DOHH2 (cell line): ENCODE measurements at regions not wholly inside any gene's neighbourhood (a gene's known extent, or its start where the extent isn't known, plus 50 kb on each side); places are given as distances from the start of the nearest gene placed in this dataset.

Experiments used
- H3F3A ChIP-seq: fragments of 200-600 bp; sonication (generic), shearing (Covaris generic); 2 replicates; pipeline ENCODE4 v1.6.0; 2016; ENCODE audit warnings: antibody characterized with exemption, mild to moderate bottlenecking; ENCODE audit not compliant: control insufficient read depth, insufficient read depth
- H3K27ac ChIP-seq: fragments of 200-600 bp; sonication (generic); 2 replicates; pipeline ENCODE4 v1.5.1; 2014; ENCODE audit warnings: low read depth, mild to moderate bottlenecking, low read length, moderate library complexity
- H3K27me3 ChIP-seq: fragments of 200-600 bp; sonication (generic); 2 replicates; pipeline ENCODE4 v1.6.1; 2014; ENCODE audit warnings: mild to moderate bottlenecking, low read length, mixed read lengths; ENCODE audit not compliant: control insufficient read depth
- H3K36me3 ChIP-seq: fragments of 200-600 bp; sonication (generic); 2 replicates; pipeline ENCODE4 v1.6.1; 2014; ENCODE audit warnings: mild to moderate bottlenecking, low read length, moderate library complexity, mixed read lengths; ENCODE audit not compliant: control insufficient read depth
- H3K4me1 ChIP-seq: fragments of 200-600 bp; sonication (generic); 2 replicates; pipeline ENCODE4 v1.6.1; 2014; ENCODE audit warnings: mild to moderate bottlenecking, low read length, mixed read lengths; ENCODE audit not compliant: control insufficient read depth
- H3K4me2 ChIP-seq: fragments of 200-600 bp; sonication (generic); 2 replicates; pipeline ENCODE4 v1.6.0; 2014; ENCODE audit warnings: mild to moderate bottlenecking, low read length, moderate library complexity
- H3K4me3 ChIP-seq: fragments of 200-600 bp; sonication (generic); 2 replicates; pipeline ENCODE4 v1.5.1; 2014; ENCODE audit warnings: mild to moderate bottlenecking, low read length, mixed read lengths
- H3K79me2 ChIP-seq: fragments of 200-600 bp; sonication (generic); 2 replicates; pipeline ENCODE4 v1.6.1; 2014; ENCODE audit warnings: mild to moderate bottlenecking, low read length, mixed read lengths; ENCODE audit not compliant: control insufficient read depth
- H3K9me2 ChIP-seq: fragments of 200-600 bp; sonication (generic); replicated peaks from 2 replicates; pipeline ENCODE4 v1.6.1; 2014; ENCODE audit warnings: mild to moderate bottlenecking, low read length, mixed read lengths; ENCODE audit not compliant: control insufficient read depth
- H3K9me3 ChIP-seq: fragments of 200-600 bp; sonication (generic); 2 replicates; pipeline ENCODE4 v1.6.1; 2014; ENCODE audit warnings: antibody characterized with exemption, low read length, mixed read lengths; ENCODE audit not compliant: control insufficient read depth, insufficient read depth
- H4K20me1 ChIP-seq: fragments of 200-600 bp; sonication (generic); 2 replicates; pipeline ENCODE4 v1.6.0; 2014; ENCODE audit warnings: low read depth, mild to moderate bottlenecking, antibody characterized with exemption, low read length, moderate library complexity; ENCODE audit not compliant: control insufficient read depth, insufficient read depth
- CTCF ChIP-seq: fragments of 200-600 bp; sonication (generic); IDR thresholded peaks from one replicate; pipeline ENCODE4 v1.5.1; 2014; ENCODE audit warnings: antibody characterized with exemption, mild to moderate bottlenecking, low read depth, low read length; ENCODE audit not compliant: poor library complexity, severe bottlenecking
- EZH2phosphoT487 ChIP-seq: fragments of 200-600 bp; sonication (generic); IDR thresholded peaks from 2 replicates; pipeline ENCODE4 v1.6.1; 2017; ENCODE audit warnings: borderline replicate concordance, mild to moderate bottlenecking, antibody characterized with exemption, low read length, moderate library complexity, mixed read lengths

DNA sequence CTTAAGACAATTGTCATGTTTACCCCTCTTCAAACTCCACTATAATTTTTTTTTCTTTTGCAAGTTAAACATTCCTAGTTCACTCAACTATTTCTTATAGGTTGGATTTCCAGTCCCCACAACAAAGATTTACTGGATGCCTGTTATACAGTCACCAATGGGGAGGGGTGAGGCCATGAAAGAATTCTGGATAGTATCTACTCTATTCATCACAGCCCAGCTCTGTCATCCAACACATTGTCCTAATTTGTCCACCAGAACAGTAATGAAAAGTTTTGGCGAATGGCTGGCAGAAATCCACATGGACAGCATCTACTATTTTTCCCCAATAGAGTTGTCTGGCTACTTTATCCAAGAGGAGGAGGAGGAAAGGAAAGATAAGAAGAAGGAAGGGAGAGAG is 192.7 kb upstream of the S100G start:
- no peaks in the 10 kb centered on the region for H3K4me1 ChIP-seq
- no peaks in the 10 kb centered on the region for H3F3A ChIP-seq
- H3K79me2 ChIP-seq: no peaks in the 10 kb centered on the region
- no peaks in the 10 kb centered on the region for H3K9me2 ChIP-seq
- H4K20me1 ChIP-seq: no peaks in the 10 kb centered on the region
- H3K4me2 ChIP-seq: no peak overlapping the region
- no peaks in the 10 kb centered on the region for H3K36me3 ChIP-seq
- no peak for TF ChIP-seq EZH2phosphoT487
- TF ChIP-seq CTCF: no peak
- H3K27me3 ChIP-seq: no peaks in the 10 kb centered on the region
- no peak overlapping the region for H3K27ac ChIP-seq
- no peak overlapping the region for H3K4me3 ChIP-seq
- no peaks in the 10 kb centered on the region for H3K9me3 ChIP-seq

GRCh38 chrX:16458208-16458607 is 191.8 kb upstream of the S100G start:
- Histone ChIP-seq H3K36me3 (no peaks in the 10 kb centered on the region), H3K4me1 (no peaks in the 10 kb centered on the region), H3K4me2 (no peak overlapping the region), H3K79me2 (no peaks in the 10 kb centered on the region), H3K27ac (no peak overlapping the region), H3K9me3 (no peaks in the 10 kb centered on the region), H3F3A (no peaks in the 10 kb centered on the region), H4K20me1 (no peaks in the 10 kb centered on the region), H3K4me3 (no peak overlapping the region), H3K9me2 (no peaks in the 10 kb centered on the region), H3K27me3 (no peaks in the 10 kb centered on the region)
- TF ChIP-seq CTCF (no peak), EZH2phosphoT487 (no peak)

DNA sequence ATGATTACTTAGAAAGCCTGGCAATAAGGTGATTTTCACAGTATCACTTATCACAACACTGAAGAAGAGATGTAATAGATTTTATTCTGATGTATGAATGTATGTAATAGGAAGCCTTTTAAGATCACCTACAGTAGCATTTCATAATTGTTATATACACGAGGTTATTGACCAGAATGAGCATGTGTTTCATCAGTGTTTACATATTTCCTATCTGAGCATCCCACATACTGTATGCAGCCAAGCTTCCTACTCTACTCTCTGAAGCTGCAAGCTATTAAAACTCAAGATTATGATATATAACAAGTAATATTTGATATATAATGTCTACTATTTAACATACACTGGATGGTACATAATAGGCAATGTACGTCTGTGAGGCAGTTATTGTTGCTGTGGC is 190.9 kb upstream of the S100G start:
- H3F3A ChIP-seq: no peaks in the 10 kb centered on the region
- H3K4me1 ChIP-seq: no peaks in the 10 kb centered on the region
- no peaks in the 10 kb centered on the region for H3K36me3 ChIP-seq
- H3K79me2 ChIP-seq: no peaks in the 10 kb centered on the region
- H3K27ac ChIP-seq: no peak overlapping the region
- H3K27me3 ChIP-seq: no peaks in the 10 kb centered on the region; the same call in 1 of the 2 replicates
- no peak for TF ChIP-seq EZH2phosphoT487
- H3K9me3 ChIP-seq: no peaks in the 10 kb centered on the region
- H3K9me2 ChIP-seq: no peaks in the 10 kb centered on the region
- no peaks in the 10 kb centered on the region for H4K20me1 ChIP-seq
- no peak overlapping the region for H3K4me2 ChIP-seq
- H3K4me3 ChIP-seq: no peak overlapping the region

DNA sequence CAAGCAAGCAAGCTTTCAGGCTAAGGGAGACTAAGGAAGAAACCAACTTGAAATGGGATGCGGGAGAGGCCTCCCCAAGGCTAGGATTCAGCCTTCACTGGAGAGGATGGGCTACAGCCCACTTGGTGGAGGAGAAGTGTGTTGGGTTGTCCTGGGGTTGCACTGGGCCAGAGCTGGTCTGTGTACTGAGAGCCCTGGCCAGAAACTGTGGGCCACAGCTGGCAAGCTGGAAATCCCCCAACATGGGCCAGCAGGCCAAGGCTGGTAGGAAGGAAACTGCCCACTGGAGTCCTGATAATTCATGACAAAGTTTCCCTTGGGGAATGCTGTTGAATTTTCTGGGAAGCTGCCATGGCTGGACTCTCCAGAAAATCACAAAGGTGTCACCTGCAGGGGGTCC is 188.0 kb upstream of the S100G start:
- no peaks in the 10 kb centered on the region for H4K20me1 ChIP-seq
- no peaks in the 10 kb centered on the region for H3K36me3 ChIP-seq
- no peaks in the 10 kb centered on the region for H3K4me1 ChIP-seq
- no peak overlapping the region for H3K27ac ChIP-seq
- no peaks in the 10 kb centered on the region for H3K9me3 ChIP-seq
- H3K4me2 ChIP-seq: no peak overlapping the region
- no peaks in the 10 kb centered on the region for H3K9me2 ChIP-seq
- H3K4me3 ChIP-seq: no peak overlapping the region
- no peaks in the 10 kb centered on the region; the same call in 1 of the 2 replicates for H3K27me3 ChIP-seq
- TF ChIP-seq EZH2phosphoT487 (no peak), CTCF (no peak)
- H3F3A ChIP-seq: no peaks in the 10 kb centered on the region
- H3K79me2 ChIP-seq: no peaks in the 10 kb centered on the region
